ENCODE measurements at regions not wholly inside any gene's neighbourhood (a gene's known extent, or its start where the extent isn't known, plus 50 kb on each side); places are given as distances from the start of the nearest gene placed in this dataset.
"Not testable (repeated sequence)": the region's sequence is repeated elsewhere in the genome, so short reads cannot be mapped to it uniquely, and the experiment has no call there.

- no peak overlapping the region for H3K4me3 ChIP-seq (ENCODE audit: low read depth, low read length)
- DNase-seq (ENCODE audit: low read depth) = no peak
- TF ChIP-seq CTCF (conservative IDR thresholded peaks at IDR 0.05; ENCODE audit: low read depth, low read length) = no peak
Observed at GRCh38 chr13:44797685-44798084, 191.6 kb downstream of the NUFIP1 start.

- H3K4me3 ChIP-seq (ENCODE audit: low read depth, low read length) = no peak overlapping the region
- no peak for DNase-seq (ENCODE audit: low read depth)
- TF ChIP-seq CTCF (conservative IDR thresholded peaks at IDR 0.05; ENCODE audit: low read depth, low read length) = no peak
Observed at GRCh38 chr13:44796597-44797490, 192.4 kb downstream of the NUFIP1 start.

- not testable (repeated sequence) for DNase-seq (ENCODE audit: low read depth)
Observed at GRCh38 chr13:44796039-44796438, 193.2 kb downstream of the NUFIP1 start.

GRCh38 chr13:44795176-44795575 lies 194.1 kb downstream of the NUFIP1 start:
- no peak for DNase-seq (ENCODE audit: low read depth)
- TF ChIP-seq CTCF (conservative IDR thresholded peaks at IDR 0.05; ENCODE audit: low read depth, low read length) = no peak
- H3K4me3 ChIP-seq (ENCODE audit: low read depth, low read length) = no peak overlapping the region

More at GRCh38 chr13:44796039-44796438, 193.2 kb downstream of the NUFIP1 start:
- H3K4me3 ChIP-seq (ENCODE audit: low read depth, low read length) = not testable (repeated sequence)

- H3K4me3 ChIP-seq (ENCODE audit: low read depth, low read length) = no peak overlapping the region
- no peak for DNase-seq (ENCODE audit: low read depth)
- no peak for TF ChIP-seq CTCF (conservative IDR thresholded peaks at IDR 0.05; ENCODE audit: low read depth, low read length)
Observed at GRCh38 chr13:44792096-44792495, 197.2 kb downstream of the NUFIP1 start.

GRCh38 chr13:44790289-44790688 lies 199.0 kb downstream of the NUFIP1 start:
- H3K4me3 ChIP-seq (ENCODE audit: low read depth, low read length) = no peak overlapping the region

GRCh38 chr13:44787617-44788016 lies 201.7 kb downstream of the NUFIP1 start:
- no peak for TF ChIP-seq CTCF (conservative IDR thresholded peaks at IDR 0.05; ENCODE audit: low read depth, low read length)
- no peak overlapping the region for H3K4me3 ChIP-seq (ENCODE audit: low read depth, low read length)
- no peak for DNase-seq (ENCODE audit: low read depth)

More at GRCh38 chr13:44790289-44790688, 199.0 kb downstream of the NUFIP1 start:
- no peak for DNase-seq (ENCODE audit: low read depth)
- TF ChIP-seq CTCF (conservative IDR thresholded peaks at IDR 0.05; ENCODE audit: low read depth, low read length) = no peak
